ENCODE measurements at regions not wholly inside any gene's neighbourhood (a gene's known extent, or its start where the extent isn't known, plus 50 kb on each side); places are given as distances from the start of the nearest gene placed in this dataset.

GRCh38 chr15:35871282-35871681, 325.3 kb upstream of the DPH6 start:
- no peak overlapping the region for H3K27ac Mint-ChIP-seq (ENCODE audit: unreplicated experiment)
- H3K36me3 Mint-ChIP-seq (ENCODE audit: low read depth, unreplicated experiment): no peaks in the 10 kb centered on the region
- no peak for DNase-seq (ENCODE audit: low spot score)
- H3K4me1 Mint-ChIP-seq (ENCODE audit: unreplicated experiment): peaks cover 3% of the 10 kb centered on the region
- TF ChIP-seq CTCF (IDR thresholded peaks at IDR 0.05; ENCODE audit: unreplicated experiment): no peak
- no peak overlapping the region for H3K4me3 Mint-ChIP-seq (ENCODE audit: unreplicated experiment)
- no peaks in the 10 kb centered on the region for H3K27me3 Mint-ChIP-seq (ENCODE audit: unreplicated experiment)
- no peaks in the 10 kb centered on the region for H3K9me3 Mint-ChIP-seq (ENCODE audit: unreplicated experiment)

GRCh38 chr15:35871812-35872211, 325.8 kb upstream of the DPH6 start:
- no peak overlapping the region for H3K27ac Mint-ChIP-seq (ENCODE audit: unreplicated experiment)
- no peak for TF ChIP-seq CTCF (IDR thresholded peaks at IDR 0.05; ENCODE audit: unreplicated experiment)
- no peak overlapping the region for H3K4me3 Mint-ChIP-seq (ENCODE audit: unreplicated experiment)
- no peak for DNase-seq (ENCODE audit: low spot score)
- H3K36me3 Mint-ChIP-seq (ENCODE audit: low read depth, unreplicated experiment): no peaks in the 10 kb centered on the region
- no peaks in the 10 kb centered on the region for H3K27me3 Mint-ChIP-seq (ENCODE audit: unreplicated experiment)
- peaks cover 3% of the 10 kb centered on the region for H3K4me1 Mint-ChIP-seq (ENCODE audit: unreplicated experiment)
- no peaks in the 10 kb centered on the region for H3K9me3 Mint-ChIP-seq (ENCODE audit: unreplicated experiment)

- Mint-ChIP-seq H3K9me3 (ENCODE audit: unreplicated experiment) (no peaks in the 10 kb centered on the region), H3K4me3 (ENCODE audit: unreplicated experiment) (no peak overlapping the region), H3K36me3 (ENCODE audit: low read depth, unreplicated experiment) (no peaks in the 10 kb centered on the region), H3K4me1 (ENCODE audit: unreplicated experiment) (peaks cover 3% of the 10 kb centered on the region), H3K27ac (ENCODE audit: unreplicated experiment) (no peak overlapping the region), H3K27me3 (ENCODE audit: unreplicated experiment) (no peaks in the 10 kb centered on the region)
- TF ChIP-seq CTCF (IDR thresholded peaks at IDR 0.05; ENCODE audit: unreplicated experiment): no peak
- no peak for DNase-seq (ENCODE audit: low spot score)
Measured at GRCh38 chr15:35872577-35872976, 326.6 kb upstream of the DPH6 start.

GRCh38 chr15:35874260-35874905, 328.4 kb upstream of the DPH6 start:
- Mint-ChIP-seq H3K36me3 (ENCODE audit: low read depth, unreplicated experiment) (no peaks in the 10 kb centered on the region), H3K27ac (ENCODE audit: unreplicated experiment) (no peak overlapping the region), H3K27me3 (ENCODE audit: unreplicated experiment) (no peaks in the 10 kb centered on the region), H3K9me3 (ENCODE audit: unreplicated experiment) (no peaks in the 10 kb centered on the region), H3K4me3 (ENCODE audit: unreplicated experiment) (no peak overlapping the region), H3K4me1 (ENCODE audit: unreplicated experiment) (peaks cover 3% of the 10 kb centered on the region)
- no peak for DNase-seq (ENCODE audit: low spot score)
- no peak for TF ChIP-seq CTCF (IDR thresholded peaks at IDR 0.05; ENCODE audit: unreplicated experiment)

GRCh38 chr15:35876762-35877161, 330.8 kb upstream of the DPH6 start:
- Mint-ChIP-seq H3K9me3 (ENCODE audit: unreplicated experiment) (no peaks in the 10 kb centered on the region), H3K4me3 (ENCODE audit: unreplicated experiment) (no peak overlapping the region), H3K27ac (ENCODE audit: unreplicated experiment) (no peak overlapping the region), H3K36me3 (ENCODE audit: low read depth, unreplicated experiment) (no peaks in the 10 kb centered on the region), H3K4me1 (ENCODE audit: unreplicated experiment) (no peaks in the 10 kb centered on the region), H3K27me3 (ENCODE audit: unreplicated experiment) (no peaks in the 10 kb centered on the region)
- DNase-seq (ENCODE audit: low spot score): no peak
- no peak for TF ChIP-seq CTCF (IDR thresholded peaks at IDR 0.05; ENCODE audit: unreplicated experiment)
